Thyroid gland (tissue), 4 donors: ENCODE measurements at regions not wholly inside any gene's neighbourhood (a gene's known extent, or its start where the extent isn't known, plus 50 kb on each side); places are given as distances from the start of the nearest gene placed in this dataset.

Source experiments
- DNase-seq, 2 donors: peaks; one replicate each; pipeline ENCODE4 v3.0.0-alpha.2; 2019
- H3K27ac ChIP-seq, 3 donors: fragments of 200-600 bp; sonication (generic); 1 replicate in 2 of 3; 2 replicates in 1 of 3; pipeline ENCODE4 v1.5.1; 2016 to 2019; ENCODE audit warnings: mild to moderate bottlenecking in 1 of 3, moderate library complexity in 1 of 3
- H3K27me3 ChIP-seq: fragments of 200-600 bp; sonication (generic); one replicate; pipeline ENCODE4 v1.5.1; 2019
- H3K36me3 ChIP-seq, 2 donors: fragments of 200-600 bp; sonication (generic); one replicate each; pipeline ENCODE4 v1.5.1; 2016 to 2019
- H3K4me1 ChIP-seq, 2 donors: fragments of 200-600 bp; sonication (generic); one replicate each; pipeline ENCODE4 v1.5.1; 2017 to 2019
- H3K4me3 ChIP-seq, 3 donors: fragments of 200-600 bp; sonication (generic); replicated peaks in 1 of 3; 1 replicate in 2 of 3; 2 replicates in 1 of 3; pipeline ENCODE4 v1.5.1; 2016; ENCODE audit warnings: mild to moderate bottlenecking in 1 of 3
- H3K9me3 ChIP-seq: fragments of 200-600 bp; sonication (generic); one replicate; pipeline ENCODE4 v1.5.1; 2017
- CTCF ChIP-seq, 6 experiments: fragments of 200-600 bp in 3 of 6; fragments of 450-650 bp in 3 of 6; sonication (generic) in 3 of 6; IDR thresholded peaks; one replicate each; pipeline ENCODE4 v1.5.1; 2016 to 2019; ENCODE audit warnings: antibody characterized with exemption in 6 of 6, mild to moderate bottlenecking in 2 of 6, inconsistent platforms in 1 of 6, moderate library complexity in 1 of 6
- POLR2A ChIP-seq, 2 donors: fragments of 450-650 bp; IDR thresholded peaks; one replicate each; pipeline ENCODE4 v1.6.1; 2017; ENCODE audit warnings: antibody characterized with exemption in 2 of 2, mild to moderate bottlenecking in 2 of 2, moderate library complexity in 1 of 2
- WGBS, 2 donors: methylation state at CpG; one replicate each; pipeline ENCODE4 v1.1.5; 2017; 5-methylcytosine and 5-hydroxymethylcytosine counted together
- intact Hi-C: fragments of 100-400 bp; cut with DNase I; formaldehyde crosslinking; loops from one replicate; pipeline ENCODE4 v1.15.1; 2023

GRCh38 chr1:79808816-79809475 is 802.4 kb upstream of the ADGRL4 start:
- intact Hi-C loops = no loop called here
- Histone ChIP-seq H3K9me3 (no peaks in the 10 kb centered on the region), H3K36me3 (no peaks in the 10 kb centered on the region), H3K4me1 (no peaks in the 10 kb centered on the region), H3K27ac (no peak overlapping the region), H3K4me3 (no peak overlapping the region), H3K27me3 (no peaks in the 10 kb centered on the region)
- WGBS, 2 donors = 82 to 86% methylated on average over 3 of the region's 3 CpGs
- no peak for DNase-seq
- TF ChIP-seq POLR2A (IDR thresholded peaks at IDR 0.05) = no peak
- no peak for TF ChIP-seq CTCF (IDR thresholded peaks at IDR 0.05)

GRCh38 chr1:79807816-79808215 is 801.3 kb upstream of the ADGRL4 start:
- Histone ChIP-seq H3K4me3 (no peak overlapping the region), H3K9me3 (no peaks in the 10 kb centered on the region), H3K27me3 (no peaks in the 10 kb centered on the region), H3K4me1 (no peaks in the 10 kb centered on the region), H3K36me3 (no peaks in the 10 kb centered on the region), H3K27ac (no peak overlapping the region)
- WGBS, 2 donors = 84 to 86% methylated on average over 2 of the region's 2 CpGs
- no peak for DNase-seq
- TF ChIP-seq POLR2A (IDR thresholded peaks at IDR 0.05) (no peak), CTCF (IDR thresholded peaks at IDR 0.05) (no peak)
- intact Hi-C loops = no loop called here

- no peaks in the 10 kb centered on the region for H3K4me1 ChIP-seq
- TF ChIP-seq POLR2A (IDR thresholded peaks at IDR 0.05) = no peak
- TF ChIP-seq CTCF (IDR thresholded peaks at IDR 0.05) = no peak
- no peaks in the 10 kb centered on the region for H3K27me3 ChIP-seq
- H3K4me3 ChIP-seq = no peak overlapping the region
- DNase-seq = no peak
- 89 to 98% methylated on average over 3 of the region's 3 CpGs for WGBS, 2 donors
- H3K9me3 ChIP-seq = no peaks in the 10 kb centered on the region
- no peaks in the 10 kb centered on the region for H3K36me3 ChIP-seq
- intact Hi-C loops = no loop called here
- H3K27ac ChIP-seq = no peak overlapping the region
These were observed 791.0 kb upstream of the ADGRL4 start for GRCh38 chr1:79797487-79797886.

GRCh38 chr1:79796434-79796833 is 789.9 kb upstream of the ADGRL4 start:
- no peak for DNase-seq
- no peak overlapping the region for H3K4me3 ChIP-seq
- no peaks in the 10 kb centered on the region for H3K36me3 ChIP-seq
- H3K27me3 ChIP-seq = no peaks in the 10 kb centered on the region
- H3K9me3 ChIP-seq = no peaks in the 10 kb centered on the region
- intact Hi-C loops = no loop called here
- WGBS, 2 donors = 83 to 92% methylated on average over 1 of the region's 1 CpG
- H3K4me1 ChIP-seq = no peaks in the 10 kb centered on the region
- TF ChIP-seq POLR2A (IDR thresholded peaks at IDR 0.05) = no peak
- TF ChIP-seq CTCF (IDR thresholded peaks at IDR 0.05) = no peak
- no peak overlapping the region for H3K27ac ChIP-seq

GRCh38 chr1:79792219-79792930 is 785.8 kb upstream of the ADGRL4 start:
- 55 to 57% methylated on average over 4 of the region's 4 CpGs for WGBS, 2 donors

More at GRCh38 chr1:79792219-79792930, 785.8 kb upstream of the ADGRL4 start:
- no peak overlapping the region for H3K4me3 ChIP-seq
- no peaks in the 10 kb centered on the region for H3K36me3 ChIP-seq
- no peaks in the 10 kb centered on the region for H3K9me3 ChIP-seq
- no peak overlapping the region for H3K27ac ChIP-seq
- intact Hi-C loops = no loop called here
- TF ChIP-seq POLR2A (IDR thresholded peaks at IDR 0.05) (no peak), CTCF (IDR thresholded peaks at IDR 0.05) (no peak)
- H3K27me3 ChIP-seq = no peaks in the 10 kb centered on the region
- no peaks in the 10 kb centered on the region for H3K4me1 ChIP-seq
- DNase-seq = no peak
